GM18909 (cell line): ENCODE measurements at regions not wholly inside any gene's neighbourhood (a gene's known extent, or its start where the extent isn't known, plus 50 kb on each side); places are given as distances from the start of the nearest gene placed in this dataset.
A peak's percentile ranks its signal among the peaks of the same experiment; 100 is the strongest.
"Not testable (repeated sequence)": the region's sequence is repeated elsewhere in the genome, so short reads cannot be mapped to it uniquely, and the experiment has no call there.

Experiments used
- ATAC-seq: cut with Tn5 transposase; IDR thresholded peaks from one replicate; pipeline ENCODE4 v1.9.1; 2021; ENCODE audit warnings: mild to moderate bottlenecking; ENCODE audit not compliant: unreplicated experiment, poor library complexity

GRCh38 chr5:125874717-125875116 is 548.5 kb upstream of the GRAMD2B start:
- ATAC-seq: no peak

- ATAC-seq: no peak
These were observed 546.0 kb upstream of the GRAMD2B start for GRCh38 chr5:125877248-125877647.

- no peak for ATAC-seq
These were observed 541.1 kb upstream of the GRAMD2B start for GRCh38 chr5:125882061-125882460.

- no peak for ATAC-seq
These were observed 540.0 kb upstream of the GRAMD2B start for GRCh38 chr5:125883223-125883622.

DNA sequence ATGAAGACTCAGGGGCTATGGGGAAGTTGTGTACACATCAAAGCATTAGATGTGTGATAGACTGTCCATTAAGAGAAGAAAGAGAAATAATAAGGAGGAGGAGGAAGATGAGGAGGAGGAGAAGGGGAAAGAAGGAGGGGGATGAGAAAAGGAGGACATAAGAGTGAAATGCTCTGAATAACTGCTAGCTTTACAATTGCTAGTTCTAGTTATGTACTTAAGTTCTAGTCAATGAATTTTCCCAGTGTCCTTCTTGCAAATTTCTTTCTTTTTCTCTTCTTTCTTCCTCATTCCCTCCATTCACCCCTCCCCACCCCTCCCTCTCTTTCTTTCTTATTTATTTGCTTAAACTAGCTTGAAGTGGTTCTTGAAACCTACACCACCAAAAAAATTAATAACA is 534.9 kb upstream of the GRAMD2B start:
- ATAC-seq: no peak

- ATAC-seq: no peak
These were observed 532.7 kb upstream of the GRAMD2B start for GRCh38 chr5:125890511-125890931.

DNA sequence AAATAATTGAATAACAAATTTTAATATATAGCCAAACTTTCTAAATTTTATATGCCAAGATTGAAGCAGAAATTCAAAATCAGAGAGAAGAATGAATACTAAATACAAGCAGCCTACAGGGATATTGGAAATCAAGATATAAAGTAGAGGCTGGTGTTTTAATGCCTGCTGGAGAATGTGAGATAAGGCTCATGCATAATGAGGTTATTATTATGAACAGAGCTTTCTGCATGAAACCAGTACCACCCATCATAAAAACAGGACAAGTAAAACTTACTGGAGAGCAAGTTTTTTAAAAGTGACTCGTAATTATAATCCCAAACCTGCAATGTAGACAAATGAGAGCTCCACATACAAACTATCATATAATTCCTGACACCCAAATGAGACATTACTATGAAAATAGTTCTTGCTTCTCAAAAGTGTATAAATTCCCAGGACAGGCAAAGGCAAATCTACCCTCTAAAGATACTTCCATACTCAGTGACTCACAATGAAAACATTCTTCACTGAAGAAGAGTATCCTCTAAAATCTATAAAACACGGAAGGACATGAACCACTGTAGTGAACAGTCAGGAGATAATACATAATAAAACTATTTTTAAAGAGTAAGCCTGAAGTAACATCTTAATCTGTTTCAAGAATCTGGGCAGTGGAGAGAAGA is 532.0 kb upstream of the GRAMD2B start:
- ATAC-seq: no peak

- ATAC-seq: no peak
These were observed 528.8 kb upstream of the GRAMD2B start for GRCh38 chr5:125894383-125894782.

- no peak for ATAC-seq
These were observed 526.8 kb upstream of the GRAMD2B start for GRCh38 chr5:125896368-125896767.

DNA sequence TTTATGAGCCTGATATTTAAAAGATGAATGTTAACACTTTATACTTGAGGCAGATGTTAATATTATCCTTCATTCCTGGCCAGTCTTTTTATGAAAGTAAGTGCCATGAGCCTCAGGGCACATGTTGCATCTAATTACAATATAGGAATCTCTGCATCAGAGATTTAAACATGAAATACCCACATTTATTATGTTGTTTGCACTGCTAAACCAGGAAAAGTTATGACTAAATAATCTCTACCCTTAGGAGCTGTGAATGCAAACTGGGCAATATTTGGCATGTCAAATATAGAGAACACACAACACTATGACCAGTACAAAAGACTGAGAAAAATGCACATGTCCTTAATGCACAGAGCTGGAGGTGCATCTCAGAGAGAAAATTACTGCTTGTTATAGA is 526.1 kb upstream of the GRAMD2B start:
- ATAC-seq: no peak

- ATAC-seq: no peak
These were observed 524.3 kb upstream of the GRAMD2B start for GRCh38 chr5:125898851-125899405.

GRCh38 chr5:125912028-125912427 is 511.2 kb upstream of the GRAMD2B start:
- ATAC-seq: no peak

GRCh38 chr5:125913200-125913599 is 510.0 kb upstream of the GRAMD2B start:
- no peak for ATAC-seq

DNA sequence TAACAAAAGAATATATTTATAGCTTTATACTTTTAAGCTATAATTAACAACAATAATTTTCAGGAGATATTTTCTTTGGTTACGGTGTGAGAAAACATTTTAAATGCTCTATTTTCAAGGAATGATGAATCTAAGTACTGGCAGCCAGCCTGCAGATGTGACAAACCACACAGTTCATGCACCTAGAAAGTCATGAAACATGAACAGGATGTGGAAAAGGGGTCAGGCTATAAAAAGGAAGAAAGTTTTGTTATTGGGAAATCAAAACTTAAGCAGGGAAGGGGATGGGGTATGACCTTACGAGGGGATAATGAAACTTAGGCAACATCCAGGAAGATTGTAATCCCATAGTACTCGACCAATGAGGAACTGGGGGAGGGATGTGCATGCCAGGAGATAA is 508.7 kb upstream of the GRAMD2B start:
- no peak for ATAC-seq

DNA sequence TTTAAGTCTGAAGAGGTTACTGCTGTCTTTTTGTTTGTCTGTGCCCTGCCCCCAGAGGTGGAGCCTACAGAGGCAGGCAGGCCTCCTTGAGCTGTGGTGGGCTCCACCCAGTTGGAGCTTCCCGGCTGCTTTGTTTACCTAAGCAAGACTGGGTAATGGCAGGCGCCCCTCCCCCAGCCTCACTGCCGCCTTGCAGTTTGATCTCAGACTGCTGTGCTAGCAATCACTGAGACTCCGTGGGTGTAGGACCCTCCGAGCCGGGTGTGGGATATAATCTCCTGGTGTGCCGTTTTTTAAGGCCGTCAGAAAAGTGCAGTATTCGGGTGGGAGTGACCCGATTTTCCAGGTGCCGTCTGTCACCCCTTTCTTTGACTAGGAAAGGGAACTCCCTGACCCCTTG is 499.3 kb upstream of the GRAMD2B start:
- ATAC-seq: not testable (repeated sequence)

- no peak for ATAC-seq
These were observed 497.0 kb upstream of the GRAMD2B start for GRCh38 chr5:125926172-125926571.

GRCh38 chr5:125928663-125929062 is 494.5 kb upstream of the GRAMD2B start:
- no peak for ATAC-seq

- ATAC-seq: no peak
These were observed 473.1 kb upstream of the GRAMD2B start for GRCh38 chr5:125950012-125950615.

DNA sequence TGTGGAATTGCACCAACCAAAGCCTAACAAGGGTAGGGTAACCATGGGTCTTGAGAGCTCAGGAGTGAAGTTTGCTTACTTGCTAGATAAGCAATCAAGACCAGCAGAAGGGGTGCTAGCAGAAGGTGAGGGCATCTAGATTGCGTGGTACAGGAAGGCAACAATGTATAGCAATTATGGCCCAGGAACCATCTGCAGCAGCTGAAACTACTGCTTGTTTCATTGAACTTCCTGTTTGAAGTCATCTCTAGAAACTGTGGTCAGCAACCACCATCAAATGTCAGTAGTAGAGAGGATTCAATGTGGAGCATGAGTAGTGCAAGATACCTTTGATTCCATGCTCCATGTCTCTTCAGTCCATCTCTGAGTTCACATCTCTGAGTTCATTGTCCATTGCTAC is 462.1 kb upstream of the GRAMD2B start:
- peak; percentile 100 for ATAC-seq

DNA sequence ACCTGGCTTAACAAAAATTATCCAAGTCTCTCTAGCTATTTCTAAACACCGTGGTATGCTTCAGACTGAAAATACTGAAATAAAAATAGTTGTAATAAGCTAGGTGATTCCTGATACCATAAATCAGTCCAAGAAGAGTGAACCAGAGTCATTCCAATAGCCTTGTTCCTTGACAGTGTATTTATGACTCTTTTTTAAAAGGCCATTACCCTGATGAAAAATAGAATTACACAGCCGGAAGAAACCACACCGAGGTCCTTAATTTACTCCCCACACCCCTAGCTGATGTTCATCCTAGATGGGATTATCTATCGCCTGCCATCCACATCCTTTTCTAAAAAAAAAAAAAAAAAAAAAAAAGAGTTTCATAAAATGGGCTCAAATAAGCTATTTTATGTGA is 457.6 kb upstream of the GRAMD2B start:
- no peak for ATAC-seq

DNA sequence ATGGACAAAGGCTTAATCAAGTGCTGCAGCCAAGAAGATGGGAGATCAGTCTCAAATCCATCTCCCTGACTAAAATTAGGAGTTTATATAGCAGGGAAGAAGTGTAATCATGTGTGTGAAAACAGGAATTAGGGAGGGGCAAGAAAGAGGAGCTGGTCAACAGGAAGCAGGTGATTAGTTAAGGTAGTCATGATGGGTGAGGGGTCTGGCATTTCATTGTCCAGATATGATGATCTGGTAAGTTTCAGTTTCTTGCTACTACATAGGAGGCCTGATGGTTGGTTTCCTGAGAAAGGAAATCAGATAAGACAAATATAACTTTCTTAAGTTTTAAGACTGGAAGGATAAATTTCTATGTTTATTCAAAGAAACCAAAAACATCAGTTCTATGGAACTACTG is 455.6 kb upstream of the GRAMD2B start:
- no peak for ATAC-seq
